ENCODE measurements at regions not wholly inside any gene's neighbourhood (a gene's known extent, or its start where the extent isn't known, plus 50 kb on each side); places are given as distances from the start of the nearest gene placed in this dataset.

- Histone ChIP-seq H3K27ac (ENCODE audit: control insufficient read depth, insufficient read depth) (no peak overlapping the region), H3K4me2 (ENCODE audit: control insufficient read depth, insufficient read depth) (no peak overlapping the region), H3K4me1 (ENCODE audit: control insufficient read depth, insufficient read depth, low read length) (no peaks in the 10 kb centered on the region), H3K4me3 (no peak overlapping the region), H4K20me1 (ENCODE audit: control insufficient read depth, insufficient read depth) (no peaks in the 10 kb centered on the region), H3K36me3 (ENCODE audit: control insufficient read depth in 2 of 2, insufficient read depth in 2 of 2, low read length in 1 of 2) (no peaks in the 10 kb centered on the region), H3K9me3 (replicated peaks; ENCODE audit: control insufficient read depth, insufficient read depth, low read length) (no peaks in the 10 kb centered on the region), H2AFZ (ENCODE audit: control insufficient read depth, low read depth, low read length) (no peak overlapping the region), H3K27me3 (replicated peaks in 1 of 2; ENCODE audit: control insufficient read depth in 2 of 2, insufficient read depth in 2 of 2, low read length in 1 of 2) (no peaks in the 10 kb centered on the region; a peak in 1 of 4 replicates), H3K9ac (ENCODE audit: control insufficient read depth, insufficient read depth, low read length) (no peak overlapping the region), H3K79me2 (ENCODE audit: control insufficient read depth, insufficient read depth, low read length) (no peaks in the 10 kb centered on the region)
- SMC1A ChIA-PET (ENCODE audit: uncharacterized antibody, unreplicated experiment): no interaction called here
- intact Hi-C loops (cut with micrococcal nuclease; ENCODE audit: unreplicated experiment): no loop called here
- RAD21 ChIA-PET (ENCODE audit: unreplicated experiment): no interaction called here
- DNase-seq (ENCODE audit: low read depth, low spot score) (no peak), ATAC-seq (no peak), FAIRE-seq (no peak)
- no peak for TF ChIP-seq WRNIP1 (IDR thresholded peaks at IDR 0.05; ENCODE audit: borderline replicate concordance, low read depth, low read length)
- no peak for TF ChIP-seq RFX5 (IDR thresholded peaks at IDR 0.05; ENCODE audit: low read depth, low read length)
- TF ChIP-seq NFXL1 (IDR thresholded peaks at IDR 0.05; ENCODE audit: borderline replicate concordance): no peak
- TF ChIP-seq PAX8 (IDR thresholded peaks at IDR 0.05): no peak
- TF ChIP-seq, protein P1, sequence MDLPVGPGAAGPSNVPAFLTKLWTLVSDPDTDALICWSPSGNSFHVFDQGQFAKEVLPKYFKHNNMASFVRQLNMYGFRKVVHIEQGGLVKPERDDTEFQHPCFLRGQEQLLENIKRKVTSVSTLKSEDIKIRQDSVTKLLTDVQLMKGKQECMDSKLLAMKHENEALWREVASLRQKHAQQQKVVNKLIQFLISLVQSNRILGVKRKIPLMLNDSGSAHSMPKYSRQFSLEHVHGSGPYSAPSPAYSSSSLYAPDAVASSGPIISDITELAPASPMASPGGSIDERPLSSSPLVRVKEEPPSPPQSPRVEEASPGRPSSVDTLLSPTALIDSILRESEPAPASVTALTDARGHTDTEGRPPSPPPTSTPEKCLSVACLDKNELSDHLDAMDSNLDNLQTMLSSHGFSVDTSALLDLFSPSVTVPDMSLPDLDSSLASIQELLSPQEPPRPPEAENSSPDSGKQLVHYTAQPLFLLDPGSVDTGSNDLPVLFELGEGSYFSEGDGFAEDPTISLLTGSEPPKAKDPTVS (IDR thresholded peaks at IDR 0.05; ENCODE audit: low read depth, low read length): no peak
- TF ChIP-seq EED (IDR thresholded peaks at IDR 0.05; ENCODE audit: low read depth): no peak
- no peak for TF ChIP-seq CEBPB (IDR thresholded peaks at IDR 0.05; ENCODE audit: borderline replicate concordance in 1 of 2, low read depth in 2 of 2, low read length in 2 of 2)
- no peak for TF ChIP-seq CHD2 (IDR thresholded peaks at IDR 0.05; ENCODE audit: borderline replicate concordance, low read depth, low read length)
- no peak for TF ChIP-seq IKZF1 (conservative IDR thresholded peaks at IDR 0.05)
- TF ChIP-seq PKNOX1 (IDR thresholded peaks at IDR 0.05): no peak
- no peak for TF ChIP-seq CHD4 (IDR thresholded peaks at IDR 0.05)
- TF ChIP-seq TCF12 (IDR thresholded peaks at IDR 0.05; ENCODE audit: low read depth, low read length): no peak
- TF ChIP-seq RAD51 (IDR thresholded peaks at IDR 0.05): no peak
- in situ Hi-C loops (cut with MboI): no loop called here
- POLR2A ChIA-PET: no interaction called here
- no TSS peak for BruUV-seq (replicated peaks)
- CTCF ChIA-PET: no interaction called here
- WGBS (ENCODE audit: insufficient coverage, insufficient replicate concordance, low lambda C conversion rate, missing lambda C conversion rate): 62% methylated on average over 11 of the region's 11 CpGs
Observed at GRCh38 chr2:120927265-120927628, 191.6 kb downstream of the GLI2 start.
